ENCODE measurements at regions not wholly inside any gene's neighbourhood (a gene's known extent, or its start where the extent isn't known, plus 50 kb on each side); places are given as distances from the start of the nearest gene placed in this dataset.
A peak's percentile ranks its signal among the peaks of the same experiment; 100 is the strongest.

DNA sequence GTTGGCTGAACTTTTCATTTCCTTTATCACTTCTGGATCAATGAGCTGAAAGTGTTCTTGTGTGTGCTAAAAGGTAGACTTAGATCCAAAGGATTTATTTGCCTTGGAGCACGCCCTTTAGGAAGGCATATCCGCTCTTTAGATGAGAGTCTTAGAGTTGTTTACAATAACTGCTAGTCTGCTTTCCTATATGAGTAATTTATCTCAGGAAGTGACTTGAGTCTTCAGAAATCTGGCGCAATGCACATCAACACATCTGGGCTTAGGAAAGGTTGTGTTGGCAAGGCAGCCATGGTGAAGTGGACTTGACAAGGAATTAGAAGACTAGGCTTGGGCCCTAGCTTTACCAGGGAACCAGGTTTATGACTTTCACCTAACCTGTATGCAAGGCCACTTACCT is 204.1 kb upstream of the PTGFR start:
- Histone ChIP-seq H3K4me3 (ENCODE audit: low read depth in 1 of 5, low read length in 5 of 5) (no peak overlapping the region), H3K36me3 (ENCODE audit: control insufficient read depth in 5 of 5, insufficient read depth in 5 of 5, low read length in 5 of 5) (no peaks in the 10 kb centered on the region), H3K9ac (ENCODE audit: low read length in 5 of 5) (no peak overlapping the region), H3K27me3 (ENCODE audit: control insufficient read depth in 5 of 5, insufficient read depth in 4 of 5, low read length in 5 of 5) (no peaks in the 10 kb centered on the region), H3K27ac (ENCODE audit: low read depth, low read length) (no peak overlapping the region), H3K4me1 (ENCODE audit: control insufficient read depth in 5 of 5, insufficient read depth in 5 of 5, low read length in 5 of 5) (peaks cover 0 to 15% (median 6%) of the 10 kb centered on the region in 5 donors), H3K9me3 (ENCODE audit: control insufficient read depth in 5 of 5, low read length in 5 of 5) (no peaks in the 10 kb centered on the region)

DNA sequence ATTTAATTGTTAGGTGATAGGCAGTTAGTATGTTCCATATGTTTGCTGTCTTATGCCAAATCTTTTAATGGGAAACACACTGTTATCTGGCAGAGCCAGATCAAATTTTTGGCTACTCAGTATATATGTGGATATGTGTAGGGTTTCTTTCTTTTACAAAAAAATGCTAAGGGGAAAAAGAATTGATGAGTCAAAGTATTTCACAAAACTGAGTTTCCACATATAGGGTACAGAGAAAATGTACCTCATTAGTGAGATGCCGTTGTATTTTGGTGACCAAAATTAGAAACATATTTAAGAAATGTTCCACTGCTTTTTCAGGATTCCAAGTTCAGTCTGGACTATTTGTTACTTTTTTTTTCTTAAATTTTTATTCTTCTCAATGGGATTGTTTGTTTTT is 201.2 kb upstream of the PTGFR start:
- Histone ChIP-seq H3K9me3 (ENCODE audit: control insufficient read depth in 5 of 5, low read length in 5 of 5) (no peaks in the 10 kb centered on the region), H3K9ac (ENCODE audit: low read length in 5 of 5) (no peak overlapping the region), H3K4me1 (ENCODE audit: control insufficient read depth in 5 of 5, insufficient read depth in 5 of 5, low read length in 5 of 5) (peaks cover 0 to 8% (median 4%) of the 10 kb centered on the region in 5 donors), H3K4me3 (ENCODE audit: low read depth in 1 of 5, low read length in 5 of 5) (no peak overlapping the region), H3K27ac (ENCODE audit: low read depth, low read length) (no peak overlapping the region), H3K27me3 (ENCODE audit: control insufficient read depth in 5 of 5, insufficient read depth in 4 of 5, low read length in 5 of 5) (no peaks in the 10 kb centered on the region), H3K36me3 (ENCODE audit: control insufficient read depth in 5 of 5, insufficient read depth in 5 of 5, low read length in 5 of 5) (no peaks in the 10 kb centered on the region)

DNA sequence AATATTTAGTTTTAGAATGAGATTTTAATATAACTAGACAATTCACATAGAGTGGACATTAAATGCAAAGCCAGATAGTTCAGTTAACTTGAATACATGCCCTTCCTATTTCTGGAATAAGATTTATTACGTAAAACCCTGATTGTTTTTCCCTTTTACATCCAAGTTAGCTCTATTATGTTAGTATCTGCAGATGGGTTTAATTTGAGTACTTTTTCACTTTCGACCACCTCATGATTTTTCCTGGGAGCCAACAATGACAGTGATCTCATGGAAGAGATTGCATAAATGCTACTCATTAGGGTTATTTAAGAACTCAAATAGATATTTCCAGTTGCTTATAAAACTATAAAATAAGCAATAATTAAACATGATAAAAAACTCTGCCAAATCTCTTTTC is 199.4 kb upstream of the PTGFR start:
- Histone ChIP-seq H3K4me3 (ENCODE audit: low read depth in 1 of 5, low read length in 5 of 5) (no peak overlapping the region), H3K9ac (ENCODE audit: low read length in 5 of 5) (no peak overlapping the region), H3K36me3 (ENCODE audit: control insufficient read depth in 5 of 5, insufficient read depth in 5 of 5, low read length in 5 of 5) (no peaks in the 10 kb centered on the region), H3K4me1 (ENCODE audit: control insufficient read depth in 5 of 5, insufficient read depth in 5 of 5, low read length in 5 of 5) (peaks cover 0 to 3% (median 0%) of the 10 kb centered on the region in 5 donors), H3K27me3 (ENCODE audit: control insufficient read depth in 5 of 5, insufficient read depth in 4 of 5, low read length in 5 of 5) (no peaks in the 10 kb centered on the region), H3K27ac (ENCODE audit: low read depth, low read length) (no peak overlapping the region), H3K9me3 (ENCODE audit: control insufficient read depth in 5 of 5, low read length in 5 of 5) (no peaks in the 10 kb centered on the region)

DNA sequence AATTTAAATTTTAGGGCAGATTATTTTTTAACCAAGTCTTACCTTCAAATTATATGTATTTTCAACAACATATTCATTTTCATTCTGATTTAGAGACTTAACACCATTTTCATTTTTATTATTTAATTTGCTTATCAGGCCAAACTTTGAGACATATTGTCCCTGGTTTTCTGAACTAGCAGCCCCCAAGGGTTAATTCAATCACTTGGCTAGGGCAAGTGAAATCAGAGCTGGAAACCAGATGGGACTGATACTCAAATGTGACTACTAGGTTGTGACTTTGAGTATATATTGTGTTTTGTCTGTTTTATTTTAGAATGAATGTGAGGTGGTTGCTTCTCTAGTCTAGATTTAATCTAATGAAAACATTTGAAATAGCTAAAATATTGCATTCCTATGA is 198.9 kb upstream of the PTGFR start:
- H3K36me3 ChIP-seq (ENCODE audit: control insufficient read depth in 5 of 5, insufficient read depth in 5 of 5, low read length in 5 of 5), result no peaks in the 10 kb centered on the region
- no peak overlapping the region for H3K9ac ChIP-seq (ENCODE audit: low read length in 5 of 5)
- H3K4me1 ChIP-seq (ENCODE audit: control insufficient read depth in 5 of 5, insufficient read depth in 5 of 5, low read length in 5 of 5), result peaks cover 0 to 3% (median 0%) of the 10 kb centered on the region in 5 donors
- no peaks in the 10 kb centered on the region for H3K9me3 ChIP-seq (ENCODE audit: control insufficient read depth in 5 of 5, low read length in 5 of 5)
- no peak overlapping the region for H3K27ac ChIP-seq (ENCODE audit: low read depth, low read length)
- H3K27me3 ChIP-seq (ENCODE audit: control insufficient read depth in 5 of 5, insufficient read depth in 4 of 5, low read length in 5 of 5), result no peaks in the 10 kb centered on the region
- no peak overlapping the region for H3K4me3 ChIP-seq (ENCODE audit: low read depth in 1 of 5, low read length in 5 of 5)

DNA sequence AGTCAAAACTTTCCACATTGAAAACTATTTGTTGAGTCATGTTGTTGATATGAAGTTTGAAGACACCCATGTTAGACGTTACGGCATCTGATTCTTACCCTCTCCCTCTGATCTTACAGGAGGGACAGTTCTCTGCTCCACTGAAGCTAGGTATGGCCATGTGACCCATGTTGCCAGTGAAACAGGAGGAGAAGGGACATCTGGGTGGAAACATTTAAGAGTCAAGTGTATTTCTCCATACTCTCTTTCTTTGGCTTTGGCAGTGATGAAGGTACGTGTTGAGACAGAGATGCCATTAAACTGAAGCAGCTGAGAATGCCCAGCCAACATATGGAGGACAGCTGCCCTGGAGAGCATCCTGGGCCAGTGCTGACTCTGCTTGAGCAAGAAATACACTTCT is 198.4 kb upstream of the PTGFR start:
- Histone ChIP-seq H3K4me1 (ENCODE audit: control insufficient read depth in 5 of 5, insufficient read depth in 5 of 5, low read length in 5 of 5) (peaks cover 0 to 3% (median 0%) of the 10 kb centered on the region in 5 donors), H3K27ac (ENCODE audit: low read depth, low read length) (no peak overlapping the region), H3K9me3 (ENCODE audit: control insufficient read depth in 5 of 5, low read length in 5 of 5) (no peaks in the 10 kb centered on the region), H3K9ac (ENCODE audit: low read length in 5 of 5) (no peak overlapping the region), H3K36me3 (ENCODE audit: control insufficient read depth in 5 of 5, insufficient read depth in 5 of 5, low read length in 5 of 5) (no peaks in the 10 kb centered on the region), H3K4me3 (ENCODE audit: low read depth in 1 of 5, low read length in 5 of 5) (no peak overlapping the region), H3K27me3 (ENCODE audit: control insufficient read depth in 5 of 5, insufficient read depth in 4 of 5, low read length in 5 of 5) (no peaks in the 10 kb centered on the region)

DNA sequence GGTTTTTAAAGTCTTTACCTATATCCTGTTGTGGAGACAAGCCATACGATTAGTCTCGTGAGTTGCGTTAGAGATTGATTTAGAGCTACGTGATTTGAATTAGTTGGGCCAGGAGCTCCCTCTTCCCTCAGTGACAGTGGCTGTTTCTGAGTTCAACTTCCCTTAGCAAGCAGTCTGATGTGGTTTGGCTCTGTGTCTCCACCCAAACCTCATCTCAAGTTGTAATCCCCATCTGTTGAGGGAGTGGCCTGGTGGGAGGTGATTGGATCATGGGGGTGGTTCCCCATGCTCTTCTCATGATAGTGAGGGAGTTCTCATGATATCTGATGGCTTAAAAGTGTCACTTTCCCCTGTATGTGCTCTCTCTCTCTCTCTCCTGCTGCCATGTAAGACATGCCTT is 192.9 kb upstream of the PTGFR start:
- no peak overlapping the region for H3K27ac ChIP-seq (ENCODE audit: low read depth, low read length)
- H3K36me3 ChIP-seq (ENCODE audit: control insufficient read depth in 5 of 5, insufficient read depth in 5 of 5, low read length in 5 of 5), result no peaks in the 10 kb centered on the region
- no peak overlapping the region for H3K9ac ChIP-seq (ENCODE audit: low read length in 5 of 5)
- H3K27me3 ChIP-seq (ENCODE audit: control insufficient read depth in 5 of 5, insufficient read depth in 4 of 5, low read length in 5 of 5), result no peaks in the 10 kb centered on the region
- H3K4me1 ChIP-seq (ENCODE audit: control insufficient read depth in 5 of 5, insufficient read depth in 5 of 5, low read length in 5 of 5), result no peaks in the 10 kb centered on the region
- no peaks in the 10 kb centered on the region for H3K9me3 ChIP-seq (ENCODE audit: control insufficient read depth in 5 of 5, low read length in 5 of 5)
- no peak overlapping the region for H3K4me3 ChIP-seq (ENCODE audit: low read depth in 1 of 5, low read length in 5 of 5)

DNA sequence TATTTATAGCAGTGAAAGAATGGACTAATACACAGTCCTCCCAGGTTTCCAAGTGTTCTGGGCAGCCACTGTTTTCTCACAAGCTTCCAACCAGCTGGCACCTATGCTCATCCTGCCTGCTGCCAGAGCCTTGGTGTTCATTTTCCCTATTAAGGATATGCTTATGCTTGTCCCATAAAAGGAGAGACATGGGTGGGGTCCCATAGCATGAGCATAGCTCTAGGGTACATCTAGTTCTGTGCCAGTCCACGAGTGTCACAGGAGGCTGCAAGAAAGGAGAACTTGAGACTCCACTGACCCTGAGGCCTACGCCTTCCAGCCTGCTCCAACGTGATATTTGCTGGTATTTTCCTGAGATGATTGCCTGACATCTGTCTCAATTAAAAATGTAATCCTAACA is 192.4 kb upstream of the PTGFR start:
- Histone ChIP-seq H3K4me3 (ENCODE audit: low read depth in 1 of 5, low read length in 5 of 5) (no peak overlapping the region), H3K9ac (ENCODE audit: low read length in 5 of 5) (no peak overlapping the region)

DNA sequence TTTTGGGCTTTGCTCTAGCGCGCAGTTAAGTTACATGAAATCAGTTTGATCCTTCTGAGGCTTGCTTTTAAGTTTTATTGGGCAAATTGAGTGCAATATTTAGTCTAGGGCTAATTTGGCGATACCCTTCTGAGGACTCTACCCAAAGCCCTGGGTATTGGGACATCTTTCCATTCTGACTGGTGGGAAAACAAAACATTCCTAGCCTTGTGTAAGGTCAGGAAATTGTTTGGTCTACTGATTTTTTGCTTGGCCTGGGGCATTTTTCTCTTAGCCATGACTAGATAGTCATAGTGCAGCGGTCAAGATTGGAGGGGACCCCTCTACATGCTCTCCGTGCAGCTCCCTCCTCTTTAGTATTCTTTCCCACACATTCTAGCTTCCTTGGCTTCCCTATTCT is 189.6 kb upstream of the PTGFR start:
- no peak overlapping the region for H3K4me3 ChIP-seq (ENCODE audit: low read depth in 1 of 5, low read length in 5 of 5)
- no peaks in the 10 kb centered on the region for H3K27me3 ChIP-seq (ENCODE audit: control insufficient read depth in 5 of 5, insufficient read depth in 4 of 5, low read length in 5 of 5)
- peaks cover 0 to 12% (median 4%) of the 10 kb centered on the region in 5 donors for H3K4me1 ChIP-seq (ENCODE audit: control insufficient read depth in 5 of 5, insufficient read depth in 5 of 5, low read length in 5 of 5)
- no peaks in the 10 kb centered on the region for H3K36me3 ChIP-seq (ENCODE audit: control insufficient read depth in 5 of 5, insufficient read depth in 5 of 5, low read length in 5 of 5)
- H3K9me3 ChIP-seq (ENCODE audit: control insufficient read depth in 5 of 5, low read length in 5 of 5), result no peaks in the 10 kb centered on the region
- no peak overlapping the region for H3K9ac ChIP-seq (ENCODE audit: low read length in 5 of 5)
- H3K27ac ChIP-seq (ENCODE audit: low read depth, low read length), result no peak overlapping the region

More for the DNA sequence above, 192.4 kb upstream of the PTGFR start:
- Histone ChIP-seq H3K36me3 (ENCODE audit: control insufficient read depth in 5 of 5, insufficient read depth in 5 of 5, low read length in 5 of 5) (no peaks in the 10 kb centered on the region), H3K27me3 (ENCODE audit: control insufficient read depth in 5 of 5, insufficient read depth in 4 of 5, low read length in 5 of 5) (no peaks in the 10 kb centered on the region), H3K4me1 (ENCODE audit: control insufficient read depth in 5 of 5, insufficient read depth in 5 of 5, low read length in 5 of 5) (peaks cover 0 to 3% (median 0%) of the 10 kb centered on the region in 5 donors), H3K9me3 (ENCODE audit: control insufficient read depth in 5 of 5, low read length in 5 of 5) (no peaks in the 10 kb centered on the region), H3K27ac (ENCODE audit: low read depth, low read length) (no peak overlapping the region)

DNA sequence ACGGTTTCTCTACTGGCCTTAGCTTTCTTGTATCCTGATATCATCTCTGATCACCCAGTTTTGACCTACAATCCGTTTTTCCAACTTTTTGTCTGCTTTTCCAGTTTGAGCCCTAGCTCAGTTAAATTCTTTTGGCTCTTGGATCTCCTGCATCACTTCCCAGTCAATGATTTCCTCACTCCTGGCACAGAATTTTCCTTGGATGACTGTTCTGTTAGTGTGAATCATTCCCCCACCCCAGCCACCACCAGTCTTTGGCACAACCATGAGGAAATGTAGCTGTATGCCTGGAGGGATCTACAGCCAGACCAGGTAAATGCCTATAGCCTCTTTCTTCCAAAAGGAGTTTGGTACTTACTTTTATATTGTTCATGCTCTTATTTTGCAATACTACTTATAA is 187.2 kb upstream of the PTGFR start:
- Histone ChIP-seq H3K4me3 (ENCODE audit: low read depth in 1 of 5, low read length in 5 of 5) (no peak overlapping the region), H3K27me3 (ENCODE audit: control insufficient read depth in 5 of 5, insufficient read depth in 4 of 5, low read length in 5 of 5) (no peaks in the 10 kb centered on the region), H3K36me3 (ENCODE audit: control insufficient read depth in 5 of 5, insufficient read depth in 5 of 5, low read length in 5 of 5) (no peaks in the 10 kb centered on the region), H3K9me3 (ENCODE audit: control insufficient read depth in 5 of 5, low read length in 5 of 5) (no peaks in the 10 kb centered on the region), H3K27ac (ENCODE audit: low read depth, low read length) (peak overlapping the region; percentile 56), H3K4me1 (ENCODE audit: control insufficient read depth in 5 of 5, insufficient read depth in 5 of 5, low read length in 5 of 5) (peaks cover 0 to 12% (median 4%) of the 10 kb centered on the region in 5 donors), H3K9ac (ENCODE audit: low read length in 5 of 5) (no peak overlapping the region)

DNA sequence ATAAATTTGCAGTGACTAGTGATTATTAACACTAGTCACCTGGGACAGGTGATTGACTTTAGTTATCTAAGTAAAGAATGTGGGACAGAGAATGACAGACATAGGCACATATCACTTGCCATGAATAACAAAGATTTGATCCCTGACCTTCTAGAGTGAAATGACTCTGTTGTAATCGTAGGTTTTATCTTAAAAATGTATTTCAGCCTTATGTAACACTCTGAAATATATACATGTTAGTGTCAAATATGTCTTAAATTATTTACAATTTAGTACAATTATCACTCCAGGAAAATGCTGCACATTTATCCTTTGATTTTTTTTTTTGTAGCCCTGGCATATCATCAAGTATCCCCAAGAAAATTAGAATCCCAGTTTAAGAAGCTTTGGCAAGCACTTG is 186.4 kb upstream of the PTGFR start:
- no peak overlapping the region for H3K9ac ChIP-seq (ENCODE audit: low read length in 5 of 5)
- H3K4me3 ChIP-seq (ENCODE audit: low read depth in 1 of 5, low read length in 5 of 5), result no peak overlapping the region
- no peaks in the 10 kb centered on the region for H3K36me3 ChIP-seq (ENCODE audit: control insufficient read depth in 5 of 5, insufficient read depth in 5 of 5, low read length in 5 of 5)
- H3K4me1 ChIP-seq (ENCODE audit: control insufficient read depth in 5 of 5, insufficient read depth in 5 of 5, low read length in 5 of 5), result peaks cover 0 to 12% (median 4%) of the 10 kb centered on the region in 5 donors
- H3K9me3 ChIP-seq (ENCODE audit: control insufficient read depth in 5 of 5, low read length in 5 of 5), result no peaks in the 10 kb centered on the region
- H3K27ac ChIP-seq (ENCODE audit: low read depth, low read length), result no peak overlapping the region
- H3K27me3 ChIP-seq (ENCODE audit: control insufficient read depth in 5 of 5, insufficient read depth in 4 of 5, low read length in 5 of 5), result no peaks in the 10 kb centered on the region

DNA sequence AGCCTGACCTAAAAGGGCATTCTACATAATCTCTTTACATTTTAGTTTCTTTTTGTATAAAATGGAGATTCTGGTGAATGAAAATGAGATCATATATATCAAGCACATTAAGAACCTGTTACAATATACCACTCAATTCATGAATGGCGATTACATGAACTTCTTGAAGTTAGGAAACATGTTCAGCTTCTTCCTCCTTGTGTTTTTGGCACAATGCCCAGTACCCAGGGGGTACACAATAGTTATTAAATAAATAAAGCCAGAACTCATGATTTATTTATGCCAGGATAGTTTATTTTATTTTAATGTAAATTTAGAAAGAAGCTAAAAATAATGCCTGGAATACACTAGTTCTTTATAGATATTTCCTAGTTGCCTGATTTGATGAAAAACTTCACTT is 186.0 kb upstream of the PTGFR start:
- H3K9me3 ChIP-seq (ENCODE audit: control insufficient read depth in 5 of 5, low read length in 5 of 5), result no peaks in the 10 kb centered on the region
- H3K4me1 ChIP-seq (ENCODE audit: control insufficient read depth in 5 of 5, insufficient read depth in 5 of 5, low read length in 5 of 5), result peaks cover 0 to 12% (median 4%) of the 10 kb centered on the region in 5 donors
- no peaks in the 10 kb centered on the region for H3K27me3 ChIP-seq (ENCODE audit: control insufficient read depth in 5 of 5, insufficient read depth in 4 of 5, low read length in 5 of 5)
- H3K9ac ChIP-seq (ENCODE audit: low read length in 5 of 5), result no peak overlapping the region
- no peak overlapping the region for H3K27ac ChIP-seq (ENCODE audit: low read depth, low read length)
- no peak overlapping the region for H3K4me3 ChIP-seq (ENCODE audit: low read depth in 1 of 5, low read length in 5 of 5)
- no peaks in the 10 kb centered on the region for H3K36me3 ChIP-seq (ENCODE audit: control insufficient read depth in 5 of 5, insufficient read depth in 5 of 5, low read length in 5 of 5)

All from subcutaneous abdominal adipose tissue (tissue), 5 donors.